NT2/D1 (cell line): ENCODE measurements at regions not wholly inside any gene's neighbourhood (a gene's known extent, or its start where the extent isn't known, plus 50 kb on each side); places are given as distances from the start of the nearest gene placed in this dataset.

Experiments used
- DNase-seq: peaks from one replicate; pipeline ENCODE4 v3.0.0-alpha.2; 2011; ENCODE audit warnings: low read depth, low spot score
- H3K27me3 ChIP-seq: 2 replicates; pipeline ENCODE4 v1.6.0; 2011; ENCODE audit warnings: mild to moderate bottlenecking; ENCODE audit not compliant: insufficient read length, insufficient read depth
- H3K36me3 ChIP-seq: 2 replicates; pipeline ENCODE4 v1.6.1; 2011; ENCODE audit warnings: mild to moderate bottlenecking, low read length, mixed read lengths; ENCODE audit not compliant: insufficient read depth, insufficient read length
- H3K4me1 ChIP-seq: 2 replicates; pipeline ENCODE4 v1.5.1; 2011; ENCODE audit not compliant: insufficient read depth, insufficient read length
- H3K4me3 ChIP-seq: 2 replicates; pipeline ENCODE4 v1.5.1; 2011; ENCODE audit warnings: low read depth; ENCODE audit not compliant: insufficient read length
- H3K9ac ChIP-seq: 2 replicates; pipeline ENCODE4 v1.6.0; 2011; ENCODE audit warnings: low read depth; ENCODE audit not compliant: insufficient read length
- H3K9me3 ChIP-seq: 2 replicates; pipeline ENCODE4 v1.5.1; 2011; ENCODE audit warnings: mild to moderate bottlenecking, low read length; ENCODE audit not compliant: insufficient read depth
- SUZ12 ChIP-seq: IDR thresholded peaks from 2 replicates; pipeline ENCODE4 v1.6.1; 2011; ENCODE audit not compliant: insufficient read length, insufficient read depth; ENCODE audit errors: extremely low read depth
- YY1 ChIP-seq: IDR thresholded peaks from 2 replicates; pipeline ENCODE4 v1.6.1; 2011; ENCODE audit not compliant: insufficient read length, insufficient read depth
- ZNF274 ChIP-seq: IDR thresholded peaks from 2 replicates; pipeline ENCODE4 v1.6.1; 2011; ENCODE audit warnings: mild to moderate bottlenecking, low read depth, low read length

DNA sequence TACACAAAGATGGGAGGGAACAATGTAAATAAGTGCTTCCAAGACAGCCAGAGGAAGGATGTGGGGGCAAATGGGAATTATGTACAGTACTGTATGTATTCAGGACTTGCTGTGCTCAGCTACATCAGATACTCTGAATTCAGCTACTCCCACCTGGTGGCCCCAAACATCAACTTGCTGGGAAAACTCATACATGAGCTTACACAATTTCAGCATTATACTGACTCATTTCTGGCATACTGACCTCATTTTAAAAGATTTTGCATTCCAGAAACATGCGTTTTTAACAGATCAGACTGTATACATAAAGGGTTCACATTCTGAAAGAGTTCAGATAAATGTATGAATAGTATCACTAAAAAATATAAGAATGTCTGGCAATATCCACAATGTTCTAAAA, 59.7 kb downstream of the GPX5 start:
- Histone ChIP-seq H3K9me3 (no peaks in the 10 kb centered on the region), H3K4me3 (no peak overlapping the region), H3K36me3 (no peaks in the 10 kb centered on the region), H3K27me3 (no peaks in the 10 kb centered on the region), H3K9ac (no peak overlapping the region), H3K4me1 (no peaks in the 10 kb centered on the region)
- TF ChIP-seq ZNF274, result no peak
- no peak for TF ChIP-seq YY1
- no peak for TF ChIP-seq SUZ12
- no peak for DNase-seq

DNA sequence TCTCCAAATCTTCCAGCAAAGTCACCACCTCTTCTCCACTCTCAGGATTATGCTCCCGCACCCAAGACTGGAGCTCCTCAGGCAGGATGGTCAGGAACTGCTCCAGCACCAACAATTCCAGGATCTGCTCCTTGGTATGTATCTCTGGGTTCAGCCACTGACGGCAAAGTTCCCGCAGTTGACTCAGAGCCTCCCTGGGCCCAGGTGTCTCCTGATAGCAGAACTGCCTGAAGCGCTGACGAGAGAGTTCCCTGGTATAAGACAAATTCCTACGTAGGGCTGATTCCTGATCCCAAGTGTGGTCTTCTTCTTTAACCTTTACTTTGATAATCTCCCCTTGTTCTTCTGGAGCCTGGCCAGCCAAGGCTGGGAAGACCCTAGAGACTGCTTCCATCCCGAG, 60.6 kb downstream of the GPX5 start:
- Histone ChIP-seq H3K4me1 (no peaks in the 10 kb centered on the region), H3K9ac (peak overlapping the region; percentile 92), H3K9me3 (no peaks in the 10 kb centered on the region), H3K36me3 (no peaks in the 10 kb centered on the region), H3K4me3 (peak overlapping the region; percentile 78), H3K27me3 (peaks cover 6% of the 10 kb centered on the region)
- TF ChIP-seq ZNF274, result no peak
- no peak for TF ChIP-seq YY1
- TF ChIP-seq SUZ12, result no peak
- DNase-seq, result no peak

DNA sequence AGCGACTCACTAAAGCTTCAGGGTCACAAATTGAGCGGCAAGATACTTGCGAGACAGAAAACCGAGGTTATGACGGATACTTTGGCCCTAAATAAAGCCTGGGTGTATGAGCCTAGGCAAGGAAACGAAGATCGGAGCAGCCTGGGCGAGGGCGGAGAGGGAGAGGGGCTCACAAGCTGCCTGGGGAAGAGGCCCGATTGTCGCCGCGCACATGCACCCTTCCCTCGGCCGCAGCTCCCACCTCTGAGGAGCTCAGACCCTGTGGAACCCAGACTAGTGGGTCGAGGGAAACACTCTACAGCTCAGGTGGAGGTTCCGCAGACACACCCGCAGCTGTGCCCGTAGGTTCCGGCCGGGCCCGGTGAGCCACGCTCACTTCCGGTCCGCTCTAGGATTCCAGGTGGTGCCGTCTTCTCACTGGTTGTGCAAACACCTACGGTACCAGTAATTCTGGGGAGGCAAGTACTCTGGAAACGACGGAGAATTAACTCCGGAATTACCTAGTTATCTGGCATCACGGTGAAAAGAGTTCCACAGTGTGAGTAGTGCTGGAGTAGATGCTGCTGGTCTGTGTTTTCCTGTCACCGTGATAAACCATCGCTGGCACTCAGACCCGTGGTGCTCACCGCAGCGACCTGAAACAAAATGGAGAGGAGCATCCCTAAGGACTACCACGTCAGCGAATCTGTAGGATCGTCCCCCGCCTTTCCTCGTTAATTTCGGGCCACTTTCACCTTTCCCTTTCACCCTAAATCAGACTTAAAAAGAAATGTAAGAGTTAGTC, 61.5 kb downstream of the GPX5 start:
- Histone ChIP-seq H3K36me3 (no peaks in the 10 kb centered on the region), H3K9ac (peak overlapping the region; percentile 92), H3K27me3 (peaks cover 6% of the 10 kb centered on the region), H3K9me3 (no peaks in the 10 kb centered on the region), H3K4me1 (no peaks in the 10 kb centered on the region), H3K4me3 (peak overlapping the region; percentile 78)
- TF ChIP-seq SUZ12 (no peak), YY1 (no peak), ZNF274 (no peak)
- peak; percentile 47 for DNase-seq

DNA sequence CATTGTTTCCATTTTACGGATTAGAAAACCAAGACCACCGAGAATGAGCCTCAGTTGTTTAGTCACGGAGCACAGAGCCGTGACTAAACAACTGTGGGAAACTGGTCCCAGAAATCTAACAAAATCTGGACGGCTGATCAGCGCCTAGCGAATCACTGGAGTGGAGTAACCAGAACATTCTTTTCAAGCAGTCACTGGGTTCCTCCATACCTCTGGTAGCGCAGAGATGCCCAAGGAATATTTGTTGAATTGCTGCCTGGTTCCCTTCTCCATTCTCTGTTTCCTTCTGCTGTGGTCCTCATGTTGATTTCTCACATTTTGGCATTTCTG, 62.0 kb downstream of the GPX5 start:
- Histone ChIP-seq H3K4me3 (peak overlapping the region; percentile 78), H3K36me3 (no peaks in the 10 kb centered on the region), H3K9ac (peak overlapping the region; percentile 92), H3K27me3 (peaks cover 6% of the 10 kb centered on the region), H3K9me3 (no peaks in the 10 kb centered on the region), H3K4me1 (no peaks in the 10 kb centered on the region)
- DNase-seq, result no peak
- TF ChIP-seq YY1, result no peak
- no peak for TF ChIP-seq ZNF274
- TF ChIP-seq SUZ12, result no peak

DNA sequence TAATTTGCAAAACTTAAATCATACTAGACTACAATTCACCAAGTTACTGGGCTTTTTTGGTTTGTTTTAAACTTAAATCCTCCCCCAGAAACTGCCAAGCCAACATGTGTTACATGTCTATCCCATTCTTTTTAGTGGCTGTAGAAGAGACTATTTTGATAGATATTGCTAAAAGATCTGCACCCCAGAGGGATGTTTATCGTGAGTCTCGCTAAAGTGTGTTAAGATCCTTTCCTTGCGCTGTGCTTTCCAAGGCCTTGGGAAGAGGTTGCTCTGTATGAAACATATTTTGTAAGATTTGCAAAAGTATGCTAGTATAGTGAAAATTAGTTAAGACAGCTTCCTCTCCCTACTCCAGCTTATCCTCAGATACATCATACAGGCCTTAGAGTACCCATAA, 63.0 kb downstream of the GPX5 start:
- no peak overlapping the region for H3K9ac ChIP-seq
- no peaks in the 10 kb centered on the region for H3K36me3 ChIP-seq
- no peaks in the 10 kb centered on the region for H3K4me1 ChIP-seq
- no peaks in the 10 kb centered on the region for H3K9me3 ChIP-seq
- no peak overlapping the region for H3K4me3 ChIP-seq
- TF ChIP-seq SUZ12 (no peak), YY1 (no peak), ZNF274 (no peak)
- peaks cover 6% of the 10 kb centered on the region for H3K27me3 ChIP-seq
- no peak for DNase-seq

DNA sequence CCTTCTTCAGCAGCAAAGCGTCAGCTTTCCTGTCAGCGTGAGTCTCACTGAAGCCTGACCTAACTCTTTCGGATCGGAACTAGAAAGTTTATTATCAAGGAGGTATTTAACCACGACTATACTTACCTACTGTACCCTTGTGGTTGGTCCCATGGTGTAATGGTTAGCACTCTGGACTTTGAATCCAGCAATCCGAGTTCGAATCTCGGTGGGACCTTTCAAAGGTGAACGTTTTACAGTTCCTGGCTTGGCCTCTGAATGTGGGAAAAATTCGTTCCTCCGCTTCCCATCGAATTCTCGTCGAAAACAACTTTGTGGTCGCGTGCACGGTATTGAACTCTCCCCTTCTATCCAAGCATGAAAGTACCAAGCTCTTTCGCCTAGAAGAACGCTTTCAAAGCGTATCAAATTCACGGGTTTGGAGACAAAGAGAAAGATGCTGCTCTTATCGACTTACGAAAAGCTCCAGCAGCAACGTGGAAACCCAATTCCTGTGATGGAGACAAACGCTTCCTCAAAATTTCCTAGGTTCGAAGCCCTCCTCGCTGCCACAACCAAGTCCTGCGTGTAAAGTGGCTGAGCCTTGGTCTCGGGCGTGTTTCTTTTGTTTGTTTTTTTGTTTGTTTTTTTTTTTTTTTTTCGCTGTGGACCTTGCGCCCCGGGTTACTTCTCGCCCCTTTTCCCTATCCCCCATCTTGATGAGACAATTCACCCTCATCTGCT, 63.7 kb downstream of the GPX5 start:
- H3K4me3 ChIP-seq, result peak overlapping the region; percentile 50
- H3K9ac ChIP-seq, result peak overlapping the region; percentile 85
- no peak for TF ChIP-seq ZNF274
- no peak for TF ChIP-seq SUZ12
- no peak for TF ChIP-seq YY1
- peak; percentile 80 for DNase-seq
- no peaks in the 10 kb centered on the region for H3K36me3 ChIP-seq
- no peaks in the 10 kb centered on the region for H3K4me1 ChIP-seq
- H3K9me3 ChIP-seq, result no peaks in the 10 kb centered on the region
- peaks cover 6% of the 10 kb centered on the region for H3K27me3 ChIP-seq

DNA sequence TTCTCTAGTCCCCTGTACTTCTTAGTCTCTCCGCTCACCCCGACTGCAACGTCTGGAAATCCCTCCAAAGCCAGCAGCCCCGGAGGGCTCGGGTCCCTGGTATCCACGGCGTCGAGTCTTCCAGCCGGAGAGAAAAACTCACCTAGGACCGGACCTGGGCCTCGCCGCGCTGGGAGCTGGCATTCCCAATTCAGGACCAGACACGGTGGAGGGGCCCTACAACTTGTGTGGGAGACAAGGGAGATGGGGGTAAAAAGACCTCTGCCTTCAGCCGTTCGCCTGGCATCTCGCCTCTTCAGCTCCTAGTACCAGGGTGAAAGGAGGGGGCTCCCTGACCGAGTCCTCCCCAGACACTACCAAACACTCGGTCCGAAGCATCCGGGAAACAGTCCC, 64.3 kb downstream of the GPX5 start:
- no peak for DNase-seq
- Histone ChIP-seq H3K9ac (peak overlapping the region; percentile 85), H3K27me3 (peaks cover 6% of the 10 kb centered on the region), H3K4me3 (peak overlapping the region; percentile 50), H3K4me1 (no peaks in the 10 kb centered on the region), H3K36me3 (no peaks in the 10 kb centered on the region), H3K9me3 (no peaks in the 10 kb centered on the region)
- TF ChIP-seq YY1, result no peak
- no peak for TF ChIP-seq SUZ12
- TF ChIP-seq ZNF274, result no peak
